IMR-90 (cell line): ENCODE measurements at regions not wholly inside any gene's neighbourhood (a gene's known extent, or its start where the extent isn't known, plus 50 kb on each side); places are given as distances from the start of the nearest gene placed in this dataset.

Source experiments
- ATAC-seq: fragments of 200-7000 bp; cut with Tn5 transposase; 2 replicates; pipeline ENCODE4 v1.9.1; 2020; ENCODE audit warnings: low read depth, mild to moderate bottlenecking, moderate library complexity
- BruUV-seq: library from RNA; stranded (reverse); fragments of 400-500 nt; replicated peaks from 2 replicates; lab custom pipeline; 2021; lab: Mats Ljungman, UMichigan
- CTCF ChIA-PET: fragments of 300-600 bp; formaldehyde crosslinking; extraction: SDS; loops from one replicate; lab custom pipeline; 2021; ENCODE audit warnings: antibody characterized with exemption; lab: Yijun Ruan, JAX
- POLR2A ChIA-PET: fragments of 300-600 bp; sonication (Branson Sonifier 250); formaldehyde crosslinking; loops from one replicate; lab custom pipeline; 2022; ENCODE audit warnings: antibody characterized with exemption; ENCODE audit not compliant: unreplicated experiment; lab: Charles Lee
- DNase-seq: peaks from one replicate; pipeline ENCODE4 v3.0.0; 2013
- H2AFZ ChIP-seq: replicated peaks from 2 replicates; pipeline ENCODE3; 2013; ENCODE audit warnings: low read length, mild to moderate bottlenecking; ENCODE audit not compliant: poor library complexity
- H2AK5ac ChIP-seq: 2 replicates; pipeline ENCODE4 v1.6.1; 2013; ENCODE audit warnings: low read depth, low read length, inconsistent platforms
- H2AK9ac ChIP-seq: replicated peaks from 2 replicates; pipeline ENCODE3; 2013; ENCODE audit warnings: mild to moderate bottlenecking, low read depth, low read length, moderate library complexity; ENCODE audit not compliant: poor library complexity
- H2BK120ac ChIP-seq: 2 replicates; pipeline ENCODE4 v1.6.1; 2013; ENCODE audit warnings: low read depth, low read length, inconsistent platforms
- H2BK15ac ChIP-seq: 3 replicates; pipeline ENCODE4 v1.6.1; 2013; ENCODE audit warnings: low read depth, low read length, inconsistent platforms
- H2BK20ac ChIP-seq: 2 replicates; pipeline ENCODE4 v1.6.1; 2013; ENCODE audit warnings: low read depth, mild to moderate bottlenecking, inconsistent platforms, low read length, moderate library complexity
- H2BK5ac ChIP-seq: 2 replicates; pipeline ENCODE4 v1.6.1; 2013; ENCODE audit warnings: mild to moderate bottlenecking, low read depth, low read length, inconsistent platforms; ENCODE audit not compliant: poor library complexity, severe bottlenecking
- H3K14ac ChIP-seq: replicated peaks from 2 replicates; pipeline ENCODE4 v1.6.1; 2013; ENCODE audit warnings: low read depth, low read length, inconsistent platforms
- H3K18ac ChIP-seq: 2 replicates; pipeline ENCODE4 v1.6.1; 2013; ENCODE audit warnings: low read depth, low read length, control low read depth
- H3K23ac ChIP-seq: 2 replicates; pipeline ENCODE4 v1.6.1; 2013; ENCODE audit warnings: low read depth, low read length, inconsistent platforms
- H3K27ac ChIP-seq: 2 replicates; pipeline ENCODE4 v1.5.1; 2013; ENCODE audit warnings: mild to moderate bottlenecking, control low read depth, low read length; ENCODE audit not compliant: insufficient read depth
- H3K27me3 ChIP-seq: 2 replicates; pipeline ENCODE4 v1.6.1; 2013; ENCODE audit warnings: low read length; ENCODE audit not compliant: control insufficient read depth, insufficient read depth
- H3K36me3 ChIP-seq: 2 replicates; pipeline ENCODE4 v1.6.1; 2013; ENCODE audit warnings: low read length, mixed read lengths; ENCODE audit not compliant: control insufficient read depth, insufficient read depth
- H3K4ac ChIP-seq: 2 replicates; pipeline ENCODE4 v1.6.1; 2013; ENCODE audit warnings: low read depth, low read length, inconsistent platforms
- H3K4me1 ChIP-seq: 2 replicates; pipeline ENCODE4 v1.6.1; 2013; ENCODE audit warnings: low read length, mixed read lengths; ENCODE audit not compliant: control insufficient read depth, insufficient read depth
- H3K4me2 ChIP-seq: 2 replicates; pipeline ENCODE4 v1.6.1; 2013; ENCODE audit warnings: low read depth, mild to moderate bottlenecking, control low read depth, low read length, moderate library complexity
- H3K4me3 ChIP-seq: 2 replicates; pipeline ENCODE4 v1.5.1; 2013; ENCODE audit warnings: low read depth, mild to moderate bottlenecking, control low read depth, low read length, moderate library complexity; ENCODE audit not compliant: insufficient read depth
- H3K56ac ChIP-seq: 2 replicates; pipeline ENCODE4 v1.6.1; 2013; ENCODE audit warnings: low read length, inconsistent platforms; ENCODE audit not compliant: insufficient read depth; ENCODE audit errors: extremely low read depth
- H3K79me1 ChIP-seq, 2 experiments: 2 replicates each; pipeline ENCODE4 v1.6.1; 2013; ENCODE audit warnings: low read length in 2 of 2, inconsistent platforms in 1 of 2, low read depth in 1 of 2
- H3K9ac ChIP-seq: 2 replicates; pipeline ENCODE4 v1.6.1; 2013; ENCODE audit warnings: low read depth, low read length, control low read depth
- H3K9me1 ChIP-seq: 2 replicates; pipeline ENCODE4 v1.6.1; 2013; ENCODE audit warnings: low read length, inconsistent platforms; ENCODE audit not compliant: insufficient read depth
- H3K9me3 ChIP-seq: 2 replicates; pipeline ENCODE4 v1.6.1; 2013; ENCODE audit warnings: low read length; ENCODE audit not compliant: control insufficient read depth, insufficient read depth
- H4K20me1 ChIP-seq: 2 replicates; pipeline ENCODE4 v1.6.1; 2013; ENCODE audit warnings: low read length, inconsistent platforms; ENCODE audit not compliant: insufficient read depth
- H4K5ac ChIP-seq: 2 replicates; pipeline ENCODE4 v1.6.1; 2013; ENCODE audit warnings: mild to moderate bottlenecking, low read depth, low read length, control low read depth
- H4K8ac ChIP-seq, 2 experiments: 2 replicates each; pipeline ENCODE4 v1.6.1; 2013; ENCODE audit warnings: low read depth in 2 of 2, low read length in 2 of 2, control low read depth in 1 of 2, inconsistent platforms in 1 of 2
- H4K91ac ChIP-seq: 2 replicates; pipeline ENCODE4 v1.6.1; 2013; ENCODE audit warnings: low read depth, low read length, inconsistent platforms; ENCODE audit not compliant: insufficient read depth
- BHLHE40 ChIP-seq: fragments of 150-350 bp; IDR thresholded peaks from 2 replicates; pipeline ENCODE4 v1.6.1; 2016; ENCODE audit warnings: mild to moderate bottlenecking, low read depth, low read length
- CTCF ChIP-seq: conservative IDR thresholded peaks from 2 replicates; pipeline ENCODE4 v1.5.1; 2012; ENCODE audit warnings: mild to moderate bottlenecking, low read depth, low read length, improper control_type of control experiment
- ELK1 ChIP-seq: fragments of 150-350 bp; IDR thresholded peaks from 2 replicates; pipeline ENCODE4 v1.6.1; 2016; ENCODE audit warnings: low read depth, mild to moderate bottlenecking, low read length, moderate library complexity, borderline replicate concordance
- MAFK ChIP-seq: IDR thresholded peaks from 2 replicates; pipeline ENCODE4 v1.6.1; 2012; ENCODE audit warnings: low read depth, low read length, improper control_type of control experiment
- MAZ ChIP-seq: IDR thresholded peaks from 2 replicates; pipeline ENCODE4 v1.6.1; 2012; ENCODE audit warnings: low read depth, mild to moderate bottlenecking, low read length, improper control_type of control experiment, moderate library complexity, borderline replicate concordance
- MXI1 ChIP-seq: IDR thresholded peaks from 2 replicates; pipeline ENCODE4 v1.6.1; 2012; ENCODE audit warnings: low read depth, mild to moderate bottlenecking, low read length, moderate library complexity, borderline replicate concordance
- NFE2L2 ChIP-seq: fragments of 150-350 bp; IDR thresholded peaks from 2 replicates; pipeline ENCODE4 v1.6.1; 2016; ENCODE audit warnings: low read depth, mild to moderate bottlenecking, low read length
- POLR2A ChIP-seq: IDR thresholded peaks from 2 replicates; pipeline ENCODE4 v1.6.1; 2012; ENCODE audit warnings: mild to moderate bottlenecking, low read depth, low read length
- RAD21 ChIP-seq: IDR thresholded peaks from 2 replicates; pipeline ENCODE4 v1.6.1; 2012; ENCODE audit warnings: low read length, improper control_type of control experiment
- RCOR1 ChIP-seq: IDR thresholded peaks from 2 replicates; pipeline ENCODE4 v1.6.1; 2012; ENCODE audit warnings: mild to moderate bottlenecking, low read length, improper control_type of control experiment; ENCODE audit not compliant: insufficient replicate concordance
- SMC3 ChIP-seq: fragments of 150-350 bp; IDR thresholded peaks from 2 replicates; pipeline ENCODE4 v1.6.1; 2016; ENCODE audit warnings: low read depth, mild to moderate bottlenecking, antibody characterized with exemption, low read length, moderate library complexity
- USF2 ChIP-seq: fragments of 150-350 bp; IDR thresholded peaks from 2 replicates; pipeline ENCODE4 v1.6.1; 2017; ENCODE audit warnings: mild to moderate bottlenecking, antibody characterized with exemption, low read length, low read depth
- WGBS, 2 experiments: methylation state at CpG; one replicate each; pipeline versions ENCODE4 v1.1.5 to v1.1.7; 2013; ENCODE audit warnings: missing lambda C conversion rate in 2 of 2; ENCODE audit not compliant: insufficient read length in 1 of 2; ENCODE audit errors: extremely low coverage in 2 of 2; 5-methylcytosine and 5-hydroxymethylcytosine counted together
- dilution Hi-C: fragments of 300-500 bp; cut with HindIII; formaldehyde crosslinking; loops from one replicate; pipeline ENCODE4 v1.14.3; 2018; ENCODE audit warnings: low sequenced_read_pairs; ENCODE audit not compliant: unreplicated experiment
- in situ Hi-C: fragments of 300-500 bp; cut with MboI; formaldehyde crosslinking; loops from 3 replicates; pipeline ENCODE4 v1.14.3; 2019; ENCODE audit warnings: low sequenced_read_pairs, inconsistent platforms, mixed read lengths
- intact Hi-C: fragments of 100-400 bp; cut with micrococcal nuclease; formaldehyde crosslinking; loops from 2 replicates; pipeline ENCODE4 v1.10.0; 2022

- no peak overlapping the region for H3K9ac ChIP-seq
- 57% methylated on average over 1 of the region's 10 CpGs; no CpG with 5 or more reads in 1 of the 2 experiments for WGBS, 2 experiments
- H2AK9ac ChIP-seq: no peak overlapping the region
- no peak overlapping the region for H2BK120ac ChIP-seq
- no peak overlapping the region for H2BK20ac ChIP-seq
- H3K27me3 ChIP-seq: no peaks in the 10 kb centered on the region
- CTCF ChIA-PET: no interaction called here
- dilution Hi-C loops (no loop called here), in situ Hi-C loops (no loop called here), intact Hi-C loops (no loop called here)
- no TSS peak for BruUV-seq
- H3K18ac ChIP-seq: no peak overlapping the region
- H3K4me1 ChIP-seq: no peaks in the 10 kb centered on the region
- no peak overlapping the region for H2BK15ac ChIP-seq
- ATAC-seq (no peak), DNase-seq (no peak)
- H3K23ac ChIP-seq: no peak overlapping the region
- H3K4me3 ChIP-seq: no peak overlapping the region
- H2AK5ac ChIP-seq: no peak overlapping the region
- H2BK5ac ChIP-seq: no peak overlapping the region
- H4K8ac ChIP-seq: no peak overlapping the region
- no peak overlapping the region for H4K91ac ChIP-seq
- H4K5ac ChIP-seq: no peak overlapping the region
- H3K9me1 ChIP-seq: no peaks in the 10 kb centered on the region
- no peaks in the 10 kb centered on the region for H3K36me3 ChIP-seq
- peaks cover 11% of the 10 kb centered on the region; the same call in 1 of the 2 replicates for H3K9me3 ChIP-seq
- TF ChIP-seq MXI1 (no peak), USF2 (no peak), CTCF (no peak), POLR2A (no peak), BHLHE40 (no peak), MAZ (no peak), ELK1 (no peak), NFE2L2 (no peak), MAFK (no peak), SMC3 (no peak), RAD21 (no peak), RCOR1 (no peak)
- no peak overlapping the region for H2AFZ ChIP-seq
- no peak overlapping the region for H3K4me2 ChIP-seq
- POLR2A ChIA-PET: no interaction called here
- no peaks in the 10 kb centered on the region for H3K79me1 ChIP-seq
- no peak overlapping the region for H3K56ac ChIP-seq
- H3K27ac ChIP-seq: no peak overlapping the region
- H4K20me1 ChIP-seq: no peaks in the 10 kb centered on the region
- H3K4ac ChIP-seq: no peak overlapping the region
- no peak overlapping the region for H3K14ac ChIP-seq
Observed at GRCh38 chr1:73180397-73181189, 898.3 kb upstream of the NEGR1 start.
